HepG2 (cell line): ENCODE measurements at regions not wholly inside any gene's neighbourhood (a gene's known extent, or its start where the extent isn't known, plus 50 kb on each side); places are given as distances from the start of the nearest gene placed in this dataset.

Experiments used
- EP300 ChIP-seq, 3 experiments: sonication (generic) in 1 of 3; formaldehyde crosslinking in 1 of 3; IDR thresholded peaks; 2 replicates each; pipeline versions ENCODE4 v1.5.1 to v1.6.1; 2011 to 2020; ENCODE audit warnings: low read depth in 2 of 3, low read length in 2 of 3, borderline replicate concordance in 1 of 3, improper control_type of control experiment in 1 of 3, mild to moderate bottlenecking in 1 of 3, missing genetic modification reagents in 1 of 3, moderate library complexity in 1 of 3
- ESRRA ChIP-seq: sonication (generic); formaldehyde crosslinking; IDR thresholded peaks from 2 replicates; pipeline ENCODE4 v1.5.1; 2020; ENCODE audit warnings: mild to moderate bottlenecking, low read depth, missing genetic modification reagents
- RAD21 ChIP-seq: fragments of 450-650 bp; formaldehyde crosslinking; IDR thresholded peaks from 2 replicates; pipeline ENCODE4 v1.5.0; 2020; ENCODE audit warnings: mild to moderate bottlenecking
- TAF1 ChIP-seq: sonication (generic); formaldehyde crosslinking; IDR thresholded peaks from 2 replicates; pipeline ENCODE4 v1.4.0; 2020; ENCODE audit warnings: missing genetic modification reagents
- TF ChIP-seq, protein P1 (sequence below): sonication (generic); formaldehyde crosslinking; IDR thresholded peaks from 2 replicates; pipeline ENCODE4 v1.4.0; 2020; ENCODE audit warnings: missing genetic modification reagents
- TF ChIP-seq, protein P2 (sequence below): IDR thresholded peaks from 2 replicates; pipeline ENCODE4 v1.6.1; 2012; ENCODE audit warnings: inconsistent platforms

DNA sequence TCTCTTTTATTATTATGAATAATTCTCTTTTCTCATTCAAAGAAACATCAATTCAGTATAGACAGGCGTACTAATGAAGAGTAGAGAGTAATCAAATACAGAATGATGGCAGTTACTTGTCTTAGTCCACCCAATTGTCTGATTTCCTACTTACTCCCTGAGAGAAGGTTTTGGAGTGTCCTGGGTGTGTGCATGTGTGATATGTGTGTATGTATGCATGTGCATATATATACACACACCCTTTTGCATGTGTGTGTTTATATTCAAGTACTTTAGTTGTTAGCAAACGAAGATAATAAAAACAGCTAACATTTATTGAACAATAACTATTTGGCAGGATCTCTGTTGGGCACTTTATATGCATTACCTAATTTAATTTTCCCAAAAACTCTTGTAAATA is 63.2 kb upstream of the CCDC190 start:
- TF ChIP-seq ESRRA (CRISPR knock-in tag) (no peak), TAF1 (CRISPR knock-in tag) (no peak), EP300 (IDR thresholded peaks at IDR 0.05; ENCODE audit: low read depth in 2 of 2, low read length in 2 of 2) (no peak), EP300 (CRISPR knock-in tag; IDR thresholded peaks at IDR 0.05; ENCODE audit: borderline replicate concordance) (no peak), RAD21 (CRISPR knock-in tag) (no peak)
- TF ChIP-seq, protein P1, sequence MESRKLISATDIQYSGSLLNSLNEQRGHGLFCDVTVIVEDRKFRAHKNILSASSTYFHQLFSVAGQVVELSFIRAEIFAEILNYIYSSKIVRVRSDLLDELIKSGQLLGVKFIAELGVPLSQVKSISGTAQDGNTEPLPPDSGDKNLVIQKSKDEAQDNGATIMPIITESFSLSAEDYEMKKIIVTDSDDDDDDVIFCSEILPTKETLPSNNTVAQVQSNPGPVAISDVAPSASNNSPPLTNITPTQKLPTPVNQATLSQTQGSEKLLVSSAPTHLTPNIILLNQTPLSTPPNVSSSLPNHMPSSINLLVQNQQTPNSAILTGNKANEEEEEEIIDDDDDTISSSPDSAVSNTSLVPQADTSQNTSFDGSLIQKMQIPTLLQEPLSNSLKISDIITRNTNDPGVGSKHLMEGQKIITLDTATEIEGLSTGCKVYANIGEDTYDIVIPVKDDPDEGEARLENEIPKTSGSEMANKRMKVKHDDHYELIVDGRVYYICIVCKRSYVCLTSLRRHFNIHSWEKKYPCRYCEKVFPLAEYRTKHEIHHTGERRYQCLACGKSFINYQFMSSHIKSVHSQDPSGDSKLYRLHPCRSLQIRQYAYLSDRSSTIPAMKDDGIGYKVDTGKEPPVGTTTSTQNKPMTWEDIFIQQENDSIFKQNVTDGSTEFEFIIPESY (CRISPR knock-in tag) = no peak
- TF ChIP-seq, protein P2, sequence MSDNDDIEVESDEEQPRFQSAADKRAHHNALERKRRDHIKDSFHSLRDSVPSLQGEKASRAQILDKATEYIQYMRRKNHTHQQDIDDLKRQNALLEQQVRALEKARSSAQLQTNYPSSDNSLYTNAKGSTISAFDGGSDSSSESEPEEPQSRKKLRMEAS = no peak
